Islet precursor cell (in vitro differentiated cells): ENCODE measurements at regions not wholly inside any gene's neighbourhood (a gene's known extent, or its start where the extent isn't known, plus 50 kb on each side); places are given as distances from the start of the nearest gene placed in this dataset.

Experiments used
- DNase-seq: peaks from one replicate; pipeline ENCODE4 v3.0.0-alpha.2; 2018

GRCh38 chr3:103385961-103386656 lies 951.3 kb downstream of the ZPLD1 start:
- no peak for DNase-seq

- no peak for DNase-seq
These were observed 953.4 kb downstream of the ZPLD1 start for GRCh38 chr3:103388214-103388613.

- DNase-seq = no peak
These were observed 954.5 kb downstream of the ZPLD1 start for GRCh38 chr3:103389356-103389755.

GRCh38 chr3:103393395-103394186 lies 958.8 kb downstream of the ZPLD1 start:
- no peak for DNase-seq

- no peak for DNase-seq
These were observed 968.4 kb downstream of the ZPLD1 start for GRCh38 chr3:103403191-103403590.

- no peak for DNase-seq
These were observed 971.6 kb downstream of the ZPLD1 start for GRCh38 chr3:103406320-103406850.

GRCh38 chr3:103410231-103410630 lies 975.4 kb downstream of the ZPLD1 start:
- DNase-seq = peak; percentile 52

- no peak for DNase-seq
These were observed 986.6 kb downstream of the ZPLD1 start for GRCh38 chr3:103421460-103421859.

- DNase-seq = no peak
These were observed 1003.1 kb downstream of the ZPLD1 start for GRCh38 chr3:103437883-103438282.

GRCh38 chr3:103440539-103441203 lies 1005.9 kb downstream of the ZPLD1 start:
- no peak for DNase-seq

- DNase-seq = no peak
These were observed 1012.3 kb downstream of the ZPLD1 start for GRCh38 chr3:103446953-103447629.

GRCh38 chr3:103453152-103453551 lies 1018.3 kb downstream of the ZPLD1 start:
- DNase-seq = no peak

- DNase-seq = no peak
These were observed 1025.0 kb downstream of the ZPLD1 start for GRCh38 chr3:103459815-103460214.

GRCh38 chr3:103470498-103470897 lies 1035.7 kb downstream of the ZPLD1 start:
- no peak for DNase-seq

- DNase-seq = no peak
These were observed 1059.2 kb downstream of the ZPLD1 start for GRCh38 chr3:103494011-103494410.

GRCh38 chr3:103494512-103494911 lies 1059.7 kb downstream of the ZPLD1 start:
- no peak for DNase-seq

GRCh38 chr3:103495186-103495585 lies 1060.4 kb downstream of the ZPLD1 start:
- DNase-seq = no peak

- DNase-seq = no peak
These were observed 1064.5 kb downstream of the ZPLD1 start for GRCh38 chr3:103499132-103499900.

- no peak for DNase-seq
These were observed 1065.2 kb downstream of the ZPLD1 start for GRCh38 chr3:103499967-103500366.

GRCh38 chr3:103510760-103511159 lies 1075.9 kb downstream of the ZPLD1 start:
- DNase-seq = no peak

- DNase-seq = no peak
These were observed 1077.1 kb downstream of the ZPLD1 start for GRCh38 chr3:103511891-103512290.

- DNase-seq = no peak
These were observed 1077.8 kb downstream of the ZPLD1 start for GRCh38 chr3:103512595-103512994.
